K562 (cell line): ENCODE measurements at regions not wholly inside any gene's neighbourhood (a gene's known extent, or its start where the extent isn't known, plus 50 kb on each side); places are given as distances from the start of the nearest gene placed in this dataset.

Experiments
- ATAC-seq: fragments of 200-7000 bp; cut with Tn5 transposase; 3 replicates; pipeline ENCODE4 v1.9.1; 2020; ENCODE audit warnings: moderate library complexity
- BruUV-seq: library from RNA; stranded (reverse); fragments of 400-500 nt; replicated peaks from 2 replicates; lab custom pipeline; 2021; lab: Mats Ljungman, UMichigan
- CTCF ChIA-PET: fragments of 300-600 bp; formaldehyde crosslinking; extraction: SDS; loops from one replicate; lab custom pipeline; 2021; ENCODE audit warnings: low intra/inter-chr PET ratio; lab: Yijun Ruan, JAX
- POLR2A ChIA-PET: fragments of 300-600, 350-650 bp; sonication (Branson Sonifier 250); formaldehyde crosslinking; extraction: SDS; loops from one replicate; lab custom pipeline; 2021; ENCODE audit warnings: antibody characterized with exemption, inconsistent platforms; lab: Yijun Ruan, JAX
- DNase-seq, 4 experiments: peaks; one replicate each; pipeline versions ENCODE4 v3.0.0 to v3.0.0-alpha.2; 2011 to 2018; ENCODE audit warnings: low spot score in 3 of 4, mixed read lengths in 3 of 4; ENCODE audit errors: extremely low read depth in 1 of 4
- FAIRE-seq: peaks from 2 replicates; lab custom pipeline; 2011; peaks lifted over from hg19 to GRCh38; lab: Jason Lieb, UNC
- H2AFZ ChIP-seq: 2 replicates; pipeline ENCODE4 v1.6.0; 2011; ENCODE audit warnings: low read depth, low read length, control low read depth, inconsistent platforms
- H3K27ac ChIP-seq: fragments of 200-600 bp; 3 replicates; pipeline ENCODE4 v1.8.0; 2011; ENCODE audit warnings: low read depth, mild to moderate bottlenecking, control low read depth, inconsistent platforms, low read length, moderate library complexity, mixed read lengths; ENCODE audit errors: extremely low read depth
- H3K27me3 ChIP-seq, 2 experiments: fragments of 300-600 bp in 1 of 2; 2 replicates in 1 of 2; 3 replicates in 1 of 2; pipeline versions ENCODE4 v1.6.0 to v1.8.0; 2011; ENCODE audit warnings: inconsistent platforms in 2 of 2, low read length in 2 of 2, mild to moderate bottlenecking in 1 of 2, mixed read lengths in 1 of 2, moderate library complexity in 1 of 2; ENCODE audit not compliant: control insufficient read depth in 2 of 2, insufficient read depth in 2 of 2
- H3K36me3 ChIP-seq: fragments of 300-600 bp; 3 replicates; pipeline ENCODE4 v1.8.0; 2011; ENCODE audit warnings: mild to moderate bottlenecking, low read length, inconsistent platforms; ENCODE audit not compliant: control insufficient read depth, insufficient read depth
- H3K4me1 ChIP-seq, 2 experiments: fragments of 200-600 bp in 1 of 2; replicated peaks in 1 of 2; 2 replicates in 1 of 2; 3 replicates in 1 of 2; pipeline versions ENCODE4 v1.5.1 to v1.8.0; 2011; ENCODE audit warnings: inconsistent platforms in 2 of 2, low read length in 2 of 2, mild to moderate bottlenecking in 1 of 2, mixed read lengths in 1 of 2, moderate library complexity in 1 of 2; ENCODE audit not compliant: control insufficient read depth in 2 of 2, insufficient read depth in 2 of 2
- H3K4me2 ChIP-seq: 2 replicates; pipeline ENCODE4 v1.6.1; 2011; ENCODE audit warnings: low read length, control low read depth, inconsistent platforms, mixed read lengths; ENCODE audit not compliant: insufficient read depth
- H3K4me3 ChIP-seq: fragments of 200-600 bp; sonication (generic), shearing (Covaris generic); 2 replicates; pipeline ENCODE4 v1.5.1; 2016; ENCODE audit warnings: control low read depth, inconsistent platforms
- H3K79me2 ChIP-seq: fragments of 200-600 bp; 3 replicates; pipeline ENCODE4 v1.8.0; 2011; ENCODE audit warnings: low read length, inconsistent platforms; ENCODE audit not compliant: control insufficient read depth, insufficient read depth
- H3K9ac ChIP-seq, 2 experiments: 2 replicates each; pipeline versions ENCODE4 v1.6.0 to v1.6.1; 2011; ENCODE audit warnings: low read depth in 2 of 2, low read length in 2 of 2, control low read depth in 1 of 2, inconsistent platforms in 1 of 2, mild to moderate bottlenecking in 1 of 2, mixed read lengths in 1 of 2; ENCODE audit not compliant: insufficient read depth in 1 of 2
- H3K9me1 ChIP-seq: one replicate; pipeline ENCODE4 v1.6.0; 2011; ENCODE audit warnings: inconsistent platforms, mild to moderate bottlenecking, low read length, moderate library complexity; ENCODE audit not compliant: control insufficient read depth, insufficient read depth
- H3K9me3 ChIP-seq: replicated peaks from 2 replicates; pipeline ENCODE4 v1.5.1; 2011; ENCODE audit warnings: low read depth, low read length, inconsistent platforms; ENCODE audit not compliant: control insufficient read depth, insufficient read depth
- H4K20me1 ChIP-seq: replicated peaks from 2 replicates; pipeline ENCODE4 v1.6.1; 2011; ENCODE audit warnings: low read length, inconsistent platforms, mixed read lengths; ENCODE audit not compliant: control insufficient read depth, insufficient read depth
- CEBPZ ChIP-seq: fragments of 150-350 bp; IDR thresholded peaks from 2 replicates; pipeline ENCODE4 v1.6.1; 2014; ENCODE audit warnings: low read depth, mild to moderate bottlenecking, low read length, borderline replicate concordance
- EP400 ChIP-seq: fragments of 450-650 bp; IDR thresholded peaks from 2 replicates; pipeline ENCODE4 v1.6.1; 2017; ENCODE audit warnings: antibody characterized with exemption, mild to moderate bottlenecking, moderate library complexity
- GTF2B ChIP-seq: IDR thresholded peaks from 2 replicates; pipeline ENCODE4 v1.6.1; 2011; ENCODE audit not compliant: insufficient read length; ENCODE audit errors: extremely low read depth
- HDAC6 ChIP-seq: IDR thresholded peaks from 2 replicates; pipeline ENCODE4 v1.6.1; 2012; ENCODE audit warnings: low read depth, mild to moderate bottlenecking, control low read depth, inconsistent platforms, low read length, moderate library complexity
- HOXB6 ChIP-seq: fragments of 250-450 bp; sonication (Bioruptor Pico); IDR thresholded peaks from 2 replicates; pipeline ENCODE4 v1.5.1; 2022; ENCODE audit warnings: mild to moderate bottlenecking, borderline replicate concordance
- MAX ChIP-seq: sonication (generic); formaldehyde crosslinking; IDR thresholded peaks from 2 replicates; pipeline ENCODE4 v1.9.0; 2022; ENCODE audit warnings: mild to moderate bottlenecking, missing genetic modification reagents
- SETDB1 ChIP-seq: IDR thresholded peaks from one replicate; pipeline ENCODE4 v1.6.1; 2012; ENCODE audit warnings: low read length, control low read depth, inconsistent platforms
- SUPT5H ChIP-seq: fragments of 450-650 bp; IDR thresholded peaks from 2 replicates; pipeline ENCODE4 v1.6.1; 2016
- VEZF1 ChIP-seq: fragments of 200-800 bp; sonication (Bioruptor generic); IDR thresholded peaks from 2 replicates; pipeline ENCODE4 v1.6.1; 2017; ENCODE audit warnings: missing genetic modification characterization, missing compliant biosample characterization
- ZFP1 ChIP-seq: fragments of 450-650 bp; formaldehyde crosslinking; IDR thresholded peaks from 2 replicates; pipeline ENCODE4 v1.4.0; 2020; ENCODE audit warnings: mild to moderate bottlenecking, mixed read lengths
- ZNF57 ChIP-seq: fragments of 450-650 bp; formaldehyde crosslinking; IDR thresholded peaks from 2 replicates; pipeline ENCODE4 v1.4.0; 2020; ENCODE audit warnings: mild to moderate bottlenecking, moderate library complexity
- WGBS: fragments of 100-300 bp; shearing (Covaris generic); methylation state at CpG from one replicate; pipeline ENCODE4 v1.1.6; 2016; ENCODE audit warnings: low coverage, mixed read lengths; ENCODE audit not compliant: insufficient coverage; ENCODE audit errors: missing lambda C conversion rate; 5-methylcytosine and 5-hydroxymethylcytosine counted together
- in situ Hi-C: fragments of 300-500 bp; cut with MboI; formaldehyde crosslinking; loops from 4 replicates; pipeline ENCODE4 v1.15.0; 2018; ENCODE audit warnings: inconsistent platforms, mixed read lengths
- intact Hi-C: fragments of 100-400 bp; cut with micrococcal nuclease; formaldehyde crosslinking; loops from 2 replicates; pipeline ENCODE4 v1.14.2; 2022

GRCh38 chr12:42670719-42671118, 81.2 kb upstream of the PRICKLE1 start:
- intact Hi-C loops, result no loop called here
- no peaks in the 10 kb centered on the region for H3K9me3 ChIP-seq
- ATAC-seq (no peak), DNase-seq (no peak), FAIRE-seq (no peak)
- H3K79me2 ChIP-seq, result no peaks in the 10 kb centered on the region
- H3K27ac ChIP-seq, result no peak overlapping the region
- H3K36me3 ChIP-seq, result no peaks in the 10 kb centered on the region
- ChIA-PET CTCF (no interaction called here), POLR2A (no interaction called here)
- H3K4me3 ChIP-seq, result no peak overlapping the region
- H3K9me1 ChIP-seq, result no peaks in the 10 kb centered on the region
- TF ChIP-seq EP400 (no peak), ZFP1 (CRISPR knock-in tag) (no peak)
- H3K27me3 ChIP-seq, result no peaks in the 10 kb centered on the region
- H3K9ac ChIP-seq, result no peak overlapping the region
- no peak overlapping the region for H2AFZ ChIP-seq
- no peaks in the 10 kb centered on the region for H3K4me1 ChIP-seq
- H3K4me2 ChIP-seq, result no peak overlapping the region
- BruUV-seq, result no TSS peak
- in situ Hi-C loops, result no loop called here
- H4K20me1 ChIP-seq, result no peaks in the 10 kb centered on the region

GRCh38 chr12:42669553-42669952, 80.0 kb upstream of the PRICKLE1 start:
- H3K4me3 ChIP-seq, result no peak overlapping the region
- no peaks in the 10 kb centered on the region for H3K79me2 ChIP-seq
- no TSS peak for BruUV-seq
- no peak overlapping the region for H3K4me2 ChIP-seq
- no peak for DNase-seq
- no peak for ATAC-seq
- ChIA-PET POLR2A (interaction anchor here (1.2 kb wide), 1 partner anchor 8 kb away, joined by 4 read pairs; no protein-coding TSS in a partner anchor), CTCF (no interaction called here)
- no peak overlapping the region for H3K9ac ChIP-seq
- H3K9me1 ChIP-seq, result no peaks in the 10 kb centered on the region
- in situ Hi-C loops, result no loop called here
- H3K9me3 ChIP-seq, result no peaks in the 10 kb centered on the region
- no peak overlapping the region for H2AFZ ChIP-seq
- no peak overlapping the region for H3K27ac ChIP-seq
- no peaks in the 10 kb centered on the region for H3K27me3 ChIP-seq
- intact Hi-C loops, result no loop called here
- H3K36me3 ChIP-seq, result no peaks in the 10 kb centered on the region
- no peaks in the 10 kb centered on the region for H3K4me1 ChIP-seq
- FAIRE-seq, result no peak
- WGBS, result 0% methylated on average over 2 of the region's 2 CpGs
- H4K20me1 ChIP-seq, result no peaks in the 10 kb centered on the region
- TF ChIP-seq HOXB6 (no peak), SETDB1 (no peak), HDAC6 (no peak), GTF2B (no peak), ZNF57 (no peak), CEBPZ (no peak), VEZF1 (CRISPR knock-in tag) (no peak), MAX (CRISPR knock-in tag) (no peak), SUPT5H (no peak)
